HAP-1 (cell line): ENCODE measurements at regions not wholly inside any gene's neighbourhood (a gene's known extent, or its start where the extent isn't known, plus 50 kb on each side); places are given as distances from the start of the nearest gene placed in this dataset.

Experiments
- DNase-seq, 2 experiments: peaks; one replicate each; pipeline ENCODE4 v3.0.0-alpha.2; 2016 to 2020; ENCODE audit warnings: low spot score in 2 of 2
- H3K27me3 ChIP-seq: fragments of 250-450 bp; sonication (Bioruptor Pico); 2 replicates; pipeline ENCODE4 v1.5.1; 2020; ENCODE audit warnings: low read depth, mild to moderate bottlenecking, moderate library complexity
- H3K36me3 ChIP-seq: fragments of 250-450 bp; sonication (Bioruptor Pico); replicated peaks from 2 replicates; pipeline ENCODE4 v1.5.1; 2020; ENCODE audit warnings: mild to moderate bottlenecking
- H3K4me1 ChIP-seq: fragments of 250-450 bp; sonication (Bioruptor Pico); 2 replicates; pipeline ENCODE4 v1.5.1; 2020; ENCODE audit warnings: mild to moderate bottlenecking
- H3K4me3 ChIP-seq: fragments of 250-450 bp; sonication (Bioruptor Pico); 2 replicates; pipeline ENCODE4 v1.5.1; 2020; ENCODE audit warnings: mild to moderate bottlenecking, moderate library complexity
- H3K9me3 ChIP-seq: fragments of 250-450 bp; sonication (Bioruptor Pico); 2 replicates; pipeline ENCODE4 v1.5.1; 2020; ENCODE audit warnings: mild to moderate bottlenecking, moderate library complexity
- in situ Hi-C: fragments of 300-500 bp; cut with MboI; formaldehyde crosslinking; loops from 3 replicates; pipeline ENCODE4 v1.14.3; 2020; ENCODE audit warnings: low sequenced_read_pairs, inconsistent platforms, mixed read lengths

DNA sequence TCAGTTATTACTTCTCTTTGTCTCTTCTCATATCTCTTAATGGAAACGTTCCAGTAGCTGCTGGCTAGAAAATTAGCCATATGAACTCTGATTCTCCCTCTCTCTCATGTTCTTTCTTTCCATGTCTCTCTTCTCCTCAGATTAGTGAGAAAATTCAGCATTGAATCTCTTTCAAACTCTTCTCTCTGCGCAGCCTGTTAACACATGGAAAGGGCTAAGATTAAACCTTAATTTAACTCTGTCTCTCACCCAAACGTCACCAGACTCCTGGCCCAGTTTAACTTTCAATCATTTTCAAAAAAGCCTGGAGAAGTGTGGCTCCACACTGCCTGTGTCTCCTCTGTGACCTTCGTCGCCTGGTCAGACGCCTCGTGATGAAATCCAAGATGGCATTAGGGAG, 1234.2 kb downstream of the BCL11B start:
- H3K9me3 ChIP-seq: no peaks in the 10 kb centered on the region
- H3K4me3 ChIP-seq: no peak overlapping the region
- DNase-seq: no peak
- in situ Hi-C loops: no loop called here
- H3K36me3 ChIP-seq: no peaks in the 10 kb centered on the region
- no peaks in the 10 kb centered on the region for H3K27me3 ChIP-seq
- no peaks in the 10 kb centered on the region for H3K4me1 ChIP-seq

DNA sequence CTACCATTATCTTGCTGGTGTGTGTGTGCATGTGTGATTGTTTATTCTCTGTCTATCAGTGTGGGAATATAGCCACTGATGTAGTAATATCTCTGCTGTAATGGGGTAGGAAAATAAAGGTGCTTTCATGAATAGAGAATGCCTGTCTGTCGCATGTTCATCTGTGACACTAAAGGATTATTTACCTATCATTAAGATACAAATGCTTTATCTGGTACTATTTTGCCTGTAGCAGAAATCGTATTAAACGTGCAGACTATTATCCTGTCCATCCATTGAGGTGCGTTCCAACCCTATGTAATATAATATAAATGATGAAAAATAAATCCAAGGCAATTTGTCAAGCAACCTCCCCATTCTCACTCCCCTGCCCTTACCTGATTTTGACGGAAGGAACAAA, 1215.1 kb downstream of the BCL11B start:
- H3K9me3 ChIP-seq: no peaks in the 10 kb centered on the region
- no peaks in the 10 kb centered on the region for H3K27me3 ChIP-seq
- no peak for DNase-seq
- in situ Hi-C loops: no loop called here
- H3K4me3 ChIP-seq: no peak overlapping the region
- no peaks in the 10 kb centered on the region for H3K36me3 ChIP-seq
- H3K4me1 ChIP-seq: no peaks in the 10 kb centered on the region

DNA sequence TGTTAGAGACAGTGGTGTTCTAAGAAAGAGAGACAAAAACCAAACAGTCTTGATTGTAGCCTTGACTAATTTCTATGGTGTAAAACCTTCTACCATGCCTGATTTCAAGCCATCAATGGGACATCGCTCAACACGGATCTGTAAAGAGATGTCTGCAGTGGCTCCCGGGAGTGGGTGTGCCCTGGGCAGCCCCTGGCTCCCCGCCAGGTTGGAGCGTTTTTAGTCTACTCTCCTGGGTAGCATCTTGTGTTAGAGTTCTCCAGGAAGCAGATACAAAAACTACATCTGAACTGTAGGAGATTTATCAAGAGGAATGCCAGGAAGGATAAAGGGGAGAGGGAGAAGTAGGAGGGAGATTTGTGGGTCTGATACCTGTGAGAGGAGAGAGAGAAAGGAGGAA, 1212.9 kb downstream of the BCL11B start:
- no peak overlapping the region for H3K4me3 ChIP-seq
- H3K27me3 ChIP-seq: no peaks in the 10 kb centered on the region
- no peak for DNase-seq
- no peaks in the 10 kb centered on the region for H3K9me3 ChIP-seq
- H3K4me1 ChIP-seq: no peaks in the 10 kb centered on the region
- in situ Hi-C loops: no loop called here
- no peaks in the 10 kb centered on the region for H3K36me3 ChIP-seq

DNA sequence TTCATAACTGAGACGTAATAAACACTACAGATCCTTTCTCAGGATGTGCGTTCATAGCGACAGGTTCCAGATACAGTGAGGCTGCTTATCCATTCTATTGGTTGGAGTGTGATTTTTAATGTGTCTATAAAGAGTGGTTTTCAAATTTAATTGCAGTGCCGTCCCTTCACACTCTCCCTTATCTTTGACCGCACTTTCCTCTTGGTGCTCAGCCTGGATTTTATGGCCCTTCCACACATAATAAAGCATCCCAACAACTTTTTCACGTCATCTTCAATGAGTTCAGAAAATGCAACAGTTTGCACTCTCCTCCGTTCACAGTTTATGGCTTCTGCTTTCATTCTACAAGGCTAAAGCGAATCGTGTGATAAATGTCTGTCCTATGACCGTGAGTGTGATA, 1209.9 kb downstream of the BCL11B start:
- no peaks in the 10 kb centered on the region for H3K9me3 ChIP-seq
- in situ Hi-C loops: no loop called here

DNA sequence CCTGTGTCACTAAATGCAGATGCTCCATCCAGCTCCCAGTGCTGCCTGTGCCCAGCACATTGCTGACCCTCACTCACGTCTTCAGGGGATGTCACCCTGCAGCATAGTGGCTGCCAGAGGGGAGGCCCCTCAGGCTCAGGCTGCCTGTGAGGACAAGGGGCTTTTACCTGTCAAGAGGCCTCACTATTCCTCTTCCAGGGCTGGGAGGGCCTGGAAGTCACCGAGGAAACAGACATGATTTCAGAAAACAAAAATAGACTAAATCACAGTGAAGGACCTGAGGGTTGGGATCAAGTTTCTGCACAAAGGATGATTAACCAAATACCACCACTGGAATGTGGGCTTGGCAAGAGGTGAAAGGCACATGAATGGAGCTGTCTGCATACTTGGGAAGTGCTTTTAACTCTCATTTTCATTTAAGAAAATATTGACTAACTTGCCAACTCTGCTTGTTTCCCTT, 1202.3 kb downstream of the BCL11B start:
- Histone ChIP-seq H3K4me3 (no peak overlapping the region), H3K27me3 (no peaks in the 10 kb centered on the region), H3K9me3 (no peaks in the 10 kb centered on the region), H3K36me3 (no peaks in the 10 kb centered on the region), H3K4me1 (no peaks in the 10 kb centered on the region)
- peak in 1 of 2 experiments; percentile 4 for DNase-seq
- in situ Hi-C loops: no loop called here

More for the DNA sequence above, 1209.9 kb downstream of the BCL11B start:
- no peaks in the 10 kb centered on the region for H3K4me1 ChIP-seq
- no peaks in the 10 kb centered on the region for H3K36me3 ChIP-seq
- DNase-seq: no peak
- no peak overlapping the region for H3K4me3 ChIP-seq
- H3K27me3 ChIP-seq: no peaks in the 10 kb centered on the region

DNA sequence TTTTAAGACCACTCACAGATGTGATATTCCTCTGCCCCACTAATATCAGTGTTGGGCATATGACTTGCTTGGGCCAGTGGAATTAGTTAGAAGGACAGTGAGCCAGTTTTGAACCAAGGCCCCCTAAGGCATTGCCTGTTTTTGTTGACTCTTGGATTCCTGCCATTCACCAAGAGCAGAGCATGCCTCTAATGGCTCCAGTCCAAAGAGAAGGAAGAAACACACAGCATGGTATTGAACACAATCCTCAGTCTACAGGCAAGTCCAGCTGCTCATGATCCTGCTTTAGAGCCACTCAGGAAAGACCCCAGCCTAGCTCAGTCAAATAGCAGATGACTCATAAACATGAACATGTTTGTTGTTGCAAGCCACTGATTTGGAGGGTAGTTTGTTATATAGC, 1201.5 kb downstream of the BCL11B start:
- no peaks in the 10 kb centered on the region for H3K27me3 ChIP-seq
- H3K9me3 ChIP-seq: no peaks in the 10 kb centered on the region
- no peaks in the 10 kb centered on the region for H3K4me1 ChIP-seq
- H3K36me3 ChIP-seq: no peaks in the 10 kb centered on the region
- no peak for DNase-seq
- H3K4me3 ChIP-seq: no peak overlapping the region
- in situ Hi-C loops: no loop called here

DNA sequence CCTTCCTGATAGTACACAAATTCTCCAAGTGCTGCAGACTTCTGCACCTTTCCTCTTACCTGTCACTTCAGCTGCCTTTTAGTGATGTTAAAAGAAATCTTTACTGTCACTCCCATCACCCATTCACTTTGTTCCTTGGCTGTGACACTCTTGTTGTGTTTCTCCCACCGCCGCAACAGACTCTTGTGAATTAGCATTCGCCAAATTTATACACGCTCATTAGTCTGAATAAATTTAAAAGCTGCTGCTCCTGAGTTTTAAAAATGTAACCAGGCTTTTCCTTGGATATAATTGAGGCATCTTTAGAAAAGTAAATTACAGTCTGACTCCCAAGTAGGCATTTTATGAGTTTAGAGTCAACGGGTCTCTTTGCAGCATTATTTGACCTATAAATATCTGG, 1197.9 kb downstream of the BCL11B start:
- in situ Hi-C loops: no loop called here
- H3K4me1 ChIP-seq: no peaks in the 10 kb centered on the region
- H3K4me3 ChIP-seq: no peak overlapping the region
- no peaks in the 10 kb centered on the region for H3K9me3 ChIP-seq
- no peak for DNase-seq
- no peaks in the 10 kb centered on the region for H3K27me3 ChIP-seq
- no peaks in the 10 kb centered on the region for H3K36me3 ChIP-seq

DNA sequence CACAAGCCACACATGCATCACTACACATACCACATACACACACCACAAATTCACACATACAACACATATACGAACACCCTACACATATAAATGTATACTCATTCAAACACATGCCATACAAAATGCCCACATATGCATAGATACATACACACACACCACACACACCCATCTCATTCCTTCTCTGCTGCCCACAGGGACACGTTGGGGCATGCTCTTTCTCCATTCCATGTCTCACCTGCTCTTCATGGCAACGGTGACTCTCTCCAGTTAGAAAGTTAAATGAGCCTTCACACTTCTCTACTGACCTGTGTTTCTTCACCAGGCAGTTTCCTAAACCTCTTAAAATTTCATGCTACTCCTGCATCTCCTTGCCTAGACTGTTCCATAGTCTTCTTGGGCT, 1194.8 kb downstream of the BCL11B start:
- Histone ChIP-seq H3K4me1 (no peaks in the 10 kb centered on the region), H3K4me3 (no peak overlapping the region), H3K36me3 (no peaks in the 10 kb centered on the region), H3K27me3 (no peaks in the 10 kb centered on the region), H3K9me3 (no peaks in the 10 kb centered on the region)
- no peak for DNase-seq
- in situ Hi-C loops: no loop called here

DNA sequence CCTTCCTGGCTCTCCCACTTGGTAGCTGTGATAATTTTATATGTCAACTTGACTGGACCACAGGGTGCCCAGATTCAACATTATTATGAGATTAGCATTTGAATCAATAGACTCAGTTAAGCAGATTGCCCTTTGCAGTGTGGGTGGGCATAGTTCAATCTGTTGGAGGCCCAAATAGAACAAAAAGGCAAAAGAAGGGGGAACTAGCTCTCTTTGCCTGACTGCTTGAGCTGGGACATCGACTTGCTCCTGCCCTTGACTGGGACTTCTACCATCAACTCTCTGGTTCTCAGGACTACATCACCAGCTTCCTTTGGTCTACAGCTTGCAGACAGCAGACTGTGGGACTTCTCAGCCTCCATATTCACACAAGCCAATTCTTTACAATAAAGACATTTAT, 1189.2 kb downstream of the BCL11B start:
- Histone ChIP-seq H3K9me3 (no peaks in the 10 kb centered on the region), H3K4me3 (no peak overlapping the region), H3K4me1 (no peaks in the 10 kb centered on the region), H3K36me3 (no peaks in the 10 kb centered on the region), H3K27me3 (no peaks in the 10 kb centered on the region)
- DNase-seq: no peak
- in situ Hi-C loops: no loop called here

DNA sequence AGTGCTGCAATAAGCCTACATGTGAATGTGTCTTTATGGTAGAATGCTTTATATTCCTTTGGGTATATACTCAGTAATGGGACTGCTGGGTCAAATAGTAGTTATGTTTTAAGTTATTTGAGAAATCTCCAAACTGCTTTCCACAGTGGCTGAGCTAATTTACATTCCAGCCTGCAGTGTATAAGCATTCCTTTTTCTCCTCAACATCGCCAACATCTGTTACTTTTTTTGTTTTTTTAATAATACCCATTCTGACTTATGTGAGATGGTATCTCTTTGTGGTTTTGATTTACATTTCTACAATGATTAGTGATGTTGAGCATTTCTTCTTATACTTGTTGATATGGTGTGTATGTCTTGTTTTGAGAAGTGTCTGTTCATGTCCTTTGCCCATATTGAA, 1186.2 kb downstream of the BCL11B start:
- Histone ChIP-seq H3K9me3 (no peaks in the 10 kb centered on the region), H3K27me3 (no peaks in the 10 kb centered on the region), H3K4me1 (no peaks in the 10 kb centered on the region), H3K36me3 (no peaks in the 10 kb centered on the region), H3K4me3 (no peak overlapping the region)
- in situ Hi-C loops: no loop called here
- DNase-seq: no peak

DNA sequence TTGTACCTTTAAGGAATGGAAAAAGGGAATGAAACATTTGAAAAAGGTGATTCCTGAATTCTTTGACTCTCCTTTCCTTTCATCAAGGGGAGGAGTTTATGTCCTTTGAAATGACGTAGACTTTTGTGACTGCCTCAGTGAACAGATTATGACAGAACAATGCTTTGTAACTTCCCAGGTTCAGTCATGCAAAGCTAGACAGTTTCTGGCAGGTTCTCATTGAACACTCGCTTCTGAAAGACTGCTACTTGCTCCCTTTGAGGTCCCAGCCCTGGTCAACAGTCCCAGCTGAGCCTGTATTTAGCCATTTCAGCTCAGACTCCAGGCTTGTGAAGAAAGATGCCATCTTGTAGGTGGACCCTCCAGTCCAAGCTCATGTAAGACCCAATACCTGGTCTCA, 1178.9 kb downstream of the BCL11B start:
- in situ Hi-C loops: no loop called here
- no peak overlapping the region for H3K4me3 ChIP-seq
- H3K36me3 ChIP-seq: no peaks in the 10 kb centered on the region
- DNase-seq: no peak
- no peaks in the 10 kb centered on the region for H3K27me3 ChIP-seq
- H3K9me3 ChIP-seq: no peaks in the 10 kb centered on the region
- no peaks in the 10 kb centered on the region for H3K4me1 ChIP-seq

DNA sequence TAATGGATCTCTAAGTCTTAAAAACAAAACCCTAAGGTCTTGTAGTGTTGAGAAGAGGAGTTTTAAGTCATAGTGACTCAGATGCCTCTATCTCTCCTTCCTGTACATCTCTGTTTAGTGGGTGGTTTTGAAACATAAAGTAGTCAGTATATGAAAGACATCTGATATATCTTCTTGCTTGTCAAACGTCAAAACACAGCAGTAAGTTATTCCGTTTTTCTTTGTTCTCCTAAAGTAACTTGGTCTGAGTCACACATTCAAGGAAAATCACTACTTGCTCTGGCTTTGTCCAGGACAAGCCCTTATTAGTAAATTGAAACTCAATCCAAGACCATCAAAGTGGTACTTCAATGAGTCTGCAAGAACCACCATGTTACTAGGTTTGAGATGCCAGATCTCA, 1172.5 kb downstream of the BCL11B start:
- Histone ChIP-seq H3K9me3 (no peaks in the 10 kb centered on the region), H3K4me1 (no peaks in the 10 kb centered on the region), H3K36me3 (no peaks in the 10 kb centered on the region), H3K4me3 (no peak overlapping the region), H3K27me3 (no peaks in the 10 kb centered on the region)
- in situ Hi-C loops: no loop called here
- DNase-seq: no peak

DNA sequence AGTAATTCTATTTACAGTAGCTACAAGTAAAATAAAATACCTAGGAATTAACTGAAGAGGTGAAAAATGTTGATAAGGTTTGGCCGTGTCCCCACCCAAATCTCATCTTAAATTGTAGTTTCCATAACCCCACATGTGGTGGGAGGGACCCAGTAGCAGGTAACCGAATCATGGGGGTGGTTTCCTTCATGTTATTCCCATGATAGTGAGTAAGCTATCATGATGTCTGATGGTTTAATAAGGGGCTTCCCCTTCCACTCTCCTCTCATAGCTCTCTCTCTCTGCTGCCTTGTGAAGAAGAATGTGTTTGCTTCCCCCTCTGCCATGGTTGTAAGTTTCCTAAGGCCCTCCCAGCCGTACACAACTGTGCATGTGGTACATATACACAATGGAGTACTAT, 1170.7 kb downstream of the BCL11B start:
- no peaks in the 10 kb centered on the region for H3K9me3 ChIP-seq
- DNase-seq: no peak
- in situ Hi-C loops: no loop called here

DNA sequence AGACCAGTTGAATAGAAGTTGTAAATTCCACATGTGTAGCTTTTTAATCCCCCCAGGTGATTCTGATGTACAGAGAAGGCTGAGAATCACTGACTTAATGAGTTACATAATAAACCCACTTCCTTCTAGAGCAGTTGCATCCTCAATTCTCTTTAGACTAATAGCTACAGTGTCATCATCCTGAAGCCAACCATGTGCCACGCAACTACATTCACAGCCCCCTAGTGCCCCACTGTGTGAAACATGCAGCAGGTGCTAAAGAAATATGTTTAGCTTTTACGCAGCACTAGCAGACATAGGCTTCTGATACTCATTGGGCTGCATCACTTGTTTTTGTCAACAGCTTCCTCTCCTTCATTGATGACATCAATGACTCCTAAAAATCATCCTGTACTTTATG, 1168.3 kb downstream of the BCL11B start:
- no peaks in the 10 kb centered on the region for H3K9me3 ChIP-seq
- DNase-seq: no peak
- no peaks in the 10 kb centered on the region for H3K4me1 ChIP-seq
- no peak overlapping the region for H3K4me3 ChIP-seq
- H3K36me3 ChIP-seq: no peaks in the 10 kb centered on the region
- no peaks in the 10 kb centered on the region for H3K27me3 ChIP-seq
- in situ Hi-C loops: no loop called here

More for the DNA sequence above, 1170.7 kb downstream of the BCL11B start:
- Histone ChIP-seq H3K27me3 (no peaks in the 10 kb centered on the region), H3K4me1 (no peaks in the 10 kb centered on the region), H3K36me3 (no peaks in the 10 kb centered on the region), H3K4me3 (no peak overlapping the region)

DNA sequence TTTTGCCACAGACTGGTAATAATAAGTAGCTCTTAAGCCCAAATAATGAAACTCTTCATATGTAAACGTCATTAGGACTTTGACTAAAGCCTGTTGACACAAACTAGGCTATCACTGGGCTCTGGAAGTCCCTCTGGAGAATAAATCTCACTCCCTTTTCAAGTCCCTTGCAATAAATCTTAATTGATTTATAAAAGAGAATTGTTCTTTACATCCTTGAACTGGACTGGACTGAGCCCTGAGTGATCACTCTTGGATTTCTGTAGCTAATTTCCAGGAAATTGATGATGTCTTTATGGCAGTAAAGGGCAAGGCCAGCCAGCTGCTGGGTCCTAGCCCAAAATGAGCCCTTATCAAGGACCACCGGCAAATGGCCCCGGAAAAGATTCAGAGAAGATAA, 1162.7 kb downstream of the BCL11B start:
- no peaks in the 10 kb centered on the region for H3K4me1 ChIP-seq

More for the DNA sequence above, 1162.7 kb downstream of the BCL11B start:
- H3K4me3 ChIP-seq: no peak overlapping the region
- no peaks in the 10 kb centered on the region for H3K27me3 ChIP-seq
- H3K9me3 ChIP-seq: no peaks in the 10 kb centered on the region
- in situ Hi-C loops: no loop called here
- H3K36me3 ChIP-seq: no peaks in the 10 kb centered on the region
- DNase-seq: no peak
